Adrenal gland (tissue), 9 donors: ENCODE measurements at regions not wholly inside any gene's neighbourhood (a gene's known extent, or its start where the extent isn't known, plus 50 kb on each side); places are given as distances from the start of the nearest gene placed in this dataset.

Experiments
- DNase-seq, 7 donors: peaks; one replicate each; pipeline ENCODE4 v3.0.0-alpha.2; 2019 to 2020
- H3K27ac ChIP-seq, 5 donors: fragments of 200-600 bp; sonication (generic) in 4 of 5; 1 replicate in 3 of 5; 2 replicates in 2 of 5; pipeline versions ENCODE4 v1.5.1 to v1.8.0; 2016 to 2020; ENCODE audit warnings: mild to moderate bottlenecking in 1 of 5
- H3K27me3 ChIP-seq: fragments of 200-600 bp; 2 replicates; pipeline ENCODE4 v1.8.0; 2021
- H3K36me3 ChIP-seq, 2 donors: fragments of 200-600 bp; replicated peaks in 1 of 2; 1 replicate in 1 of 2; 2 replicates in 1 of 2; pipeline versions ENCODE4 v1.5.1 to v1.8.0; 2018 to 2022
- H3K4me1 ChIP-seq, 2 donors: fragments of 200-600 bp; replicated peaks in 1 of 2; 1 replicate in 1 of 2; 2 replicates in 1 of 2; pipeline versions ENCODE4 v1.5.1 to v1.8.0; 2018 to 2021
- H3K4me3 ChIP-seq, 4 donors: fragments of 200-600 bp; sonication (generic) in 3 of 4; one replicate each; pipeline ENCODE4 v1.5.1; 2016 to 2018
- H3K9me3 ChIP-seq, 3 donors: fragments of 200-600 bp; sonication (generic) in 1 of 3; replicated peaks in 1 of 3; 1 replicate in 2 of 3; 2 replicates in 1 of 3; pipeline versions ENCODE4 v1.5.1 to v1.8.0; 2016 to 2021
- CTCF ChIP-seq, 6 experiments: fragments of 450-650 bp in 4 of 6; fragments of 200-600 bp in 2 of 6; sonication (generic) in 1 of 6; IDR thresholded peaks; 1 replicate in 5 of 6; 2 replicates in 1 of 6; pipeline versions ENCODE4 v1.5.1 to v1.8.0; 2016 to 2021; ENCODE audit warnings: antibody characterized with exemption in 6 of 6, mild to moderate bottlenecking in 2 of 6, moderate library complexity in 1 of 6
- POLR2A ChIP-seq, 2 donors: fragments of 450-650 bp; IDR thresholded peaks; one replicate each; pipeline ENCODE4 v1.6.1; 2017; ENCODE audit warnings: antibody characterized with exemption in 2 of 2, mild to moderate bottlenecking in 2 of 2, moderate library complexity in 1 of 2
- WGBS, 4 donors: extraction: QIAGEN DNeasy Blood & Tissue Kit in 2 of 4; methylation state at CpG; one replicate each; pipeline versions ENCODE4 v1.1.5 to v1.1.7; 2013 to 2017; 5-methylcytosine and 5-hydroxymethylcytosine counted together
- intact Hi-C, 2 donors: fragments of 100-400 bp; cut with DNase I; formaldehyde crosslinking; loops; one replicate each; pipeline versions ENCODE4 v1.14.1 to v1.15.0; 2022 to 2023
- donor health status: healthy with polysubstance abuse.
- donor health status: Bipolar disorder and iron deficiency.
- donor health status: DM: yes; HTN: yes; CAD: no.
- donor health status: DM: no; HTN: no; CAD: no.
- donor health status: DM: no; HTN: no; CAD: no.

- H3K27ac ChIP-seq = no peak overlapping the region
- 56 to 63% (median 59%) methylated on average over 2 of the region's 2 CpGs for WGBS, 4 donors
- no peak for TF ChIP-seq CTCF (IDR thresholded peaks at IDR 0.05)
- TF ChIP-seq POLR2A (IDR thresholded peaks at IDR 0.05) = no peak
- no peaks in the 10 kb centered on the region for H3K9me3 ChIP-seq
- intact Hi-C loops = no loop called here
- no peak for DNase-seq
- no peak overlapping the region for H3K4me3 ChIP-seq
- no peaks in the 10 kb centered on the region for H3K4me1 ChIP-seq
- no peaks in the 10 kb centered on the region for H3K36me3 ChIP-seq
- no peaks in the 10 kb centered on the region for H3K27me3 ChIP-seq
These were observed 328.8 kb downstream of the PLA2G4A start for GRCh38 chr1:187157552-187157951.

GRCh38 chr1:187167555-187167954, 338.8 kb downstream of the PLA2G4A start:
- Histone ChIP-seq H3K4me3 (no peak overlapping the region), H3K36me3 (no peaks in the 10 kb centered on the region), H3K27ac (no peak overlapping the region), H3K9me3 (no peaks in the 10 kb centered on the region), H3K27me3 (no peaks in the 10 kb centered on the region), H3K4me1 (no peaks in the 10 kb centered on the region)
- intact Hi-C loops = no loop called here
- TF ChIP-seq POLR2A (IDR thresholded peaks at IDR 0.05) = no peak
- no peak for TF ChIP-seq CTCF (IDR thresholded peaks at IDR 0.05)
- no peak for DNase-seq

GRCh38 chr1:187168297-187168696, 339.5 kb downstream of the PLA2G4A start:
- Histone ChIP-seq H3K4me1 (no peaks in the 10 kb centered on the region), H3K36me3 (no peaks in the 10 kb centered on the region), H3K27me3 (no peaks in the 10 kb centered on the region), H3K27ac (no peak overlapping the region), H3K4me3 (no peak overlapping the region), H3K9me3 (no peaks in the 10 kb centered on the region)
- no peak for DNase-seq
- WGBS, 4 donors = 38 to 64% (median 49%) methylated on average over 2 of the region's 2 CpGs
- intact Hi-C loops = no loop called here
- TF ChIP-seq POLR2A (IDR thresholded peaks at IDR 0.05) = no peak
- TF ChIP-seq CTCF (IDR thresholded peaks at IDR 0.05) = no peak

- DNase-seq = no peak
- TF ChIP-seq CTCF (IDR thresholded peaks at IDR 0.05) (no peak), POLR2A (IDR thresholded peaks at IDR 0.05) (no peak)
- WGBS, 4 donors = 80 to 92% (median 84%) methylated on average over 2 of the region's 2 CpGs
- no peaks in the 10 kb centered on the region for H3K9me3 ChIP-seq
- H3K4me1 ChIP-seq = no peaks in the 10 kb centered on the region
- no peaks in the 10 kb centered on the region for H3K27me3 ChIP-seq
- intact Hi-C loops = no loop called here
- H3K36me3 ChIP-seq = no peaks in the 10 kb centered on the region
- H3K4me3 ChIP-seq = no peak overlapping the region
- H3K27ac ChIP-seq = no peak overlapping the region
These were observed 356.6 kb downstream of the PLA2G4A start for GRCh38 chr1:187185389-187185788.
